ENCODE measurements at regions not wholly inside any gene's neighbourhood (a gene's known extent, or its start where the extent isn't known, plus 50 kb on each side); places are given as distances from the start of the nearest gene placed in this dataset.

DNA sequence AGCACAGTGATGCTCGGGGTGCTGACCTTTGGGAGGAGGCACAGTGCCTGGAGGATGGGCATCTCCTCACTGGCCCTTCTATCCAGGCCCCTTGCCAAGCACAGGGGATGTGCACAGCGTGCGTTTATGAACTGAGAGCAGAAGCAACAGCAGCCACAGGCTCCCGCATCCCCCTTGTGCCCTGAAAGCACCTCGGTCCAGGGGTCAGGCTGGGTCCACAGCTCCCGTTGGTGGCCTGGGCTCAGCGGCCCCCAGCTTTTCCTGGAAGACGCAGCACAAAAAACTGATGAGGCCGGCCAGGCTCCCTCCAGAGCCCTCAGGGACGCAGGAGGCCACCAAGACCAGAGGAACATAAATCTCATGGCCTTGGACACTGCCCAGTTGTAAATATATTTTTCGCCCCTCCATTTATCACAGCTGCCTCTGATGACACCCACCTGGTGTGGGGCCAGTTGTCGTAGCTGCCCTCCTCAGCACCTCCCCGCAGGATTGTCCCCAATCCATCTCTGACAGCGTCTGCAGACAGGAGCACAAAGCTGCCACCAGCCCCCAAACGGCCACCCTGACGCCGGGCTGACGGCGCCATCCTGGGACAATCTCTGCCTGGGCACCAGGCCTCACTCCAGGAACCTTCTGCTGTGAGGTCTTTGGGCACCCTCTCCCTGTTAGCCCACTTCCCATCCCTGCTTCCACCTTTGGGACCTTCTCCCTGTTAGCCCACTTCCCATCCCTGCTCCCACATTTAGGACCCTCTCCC lies 203.1 kb downstream of the BRD1 start:
- DNase-seq (ENCODE audit: low spot score): no peak

DNA sequence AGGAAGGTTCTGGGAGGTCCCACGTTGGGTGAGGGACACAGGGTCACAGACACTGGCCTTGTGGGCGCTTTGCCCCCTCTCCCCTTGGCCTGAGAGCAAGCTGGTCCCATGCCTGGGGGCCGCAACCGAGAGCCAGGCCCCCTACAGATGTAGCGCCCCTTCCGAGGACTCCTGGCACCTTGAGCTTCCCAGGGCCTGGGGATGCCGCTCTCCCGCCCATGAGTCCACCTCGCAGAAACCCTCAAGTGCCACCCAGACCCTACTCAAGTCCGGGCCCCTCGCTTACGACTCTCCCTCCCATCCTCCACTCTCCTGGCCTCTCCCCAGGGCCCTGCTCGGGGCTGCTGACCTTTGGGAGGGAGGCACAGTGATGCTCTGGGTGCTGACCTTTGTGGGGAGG lies 204.0 kb downstream of the BRD1 start:
- no peak for DNase-seq (ENCODE audit: low spot score)

DNA sequence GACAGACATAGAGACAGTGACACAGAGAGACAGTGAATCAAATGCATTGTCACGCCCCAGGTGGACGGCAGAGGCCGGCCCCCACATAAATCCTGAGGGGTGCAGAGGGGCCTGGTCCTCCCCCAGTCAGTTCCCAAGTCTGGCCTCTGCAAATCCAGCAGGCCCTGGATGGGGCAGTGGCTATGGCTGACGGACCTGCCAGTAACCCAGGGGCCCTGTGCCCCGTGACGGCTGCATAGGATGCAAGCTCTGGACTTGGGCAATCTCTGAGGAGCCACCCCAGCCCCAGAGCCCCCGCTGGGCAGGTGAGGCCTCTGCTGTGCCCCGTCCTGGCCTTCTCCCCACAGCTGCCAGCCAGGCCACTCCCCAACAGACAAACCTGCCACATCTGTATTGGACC lies 204.5 kb downstream of the BRD1 start:
- DNase-seq (ENCODE audit: low spot score): no peak

DNA sequence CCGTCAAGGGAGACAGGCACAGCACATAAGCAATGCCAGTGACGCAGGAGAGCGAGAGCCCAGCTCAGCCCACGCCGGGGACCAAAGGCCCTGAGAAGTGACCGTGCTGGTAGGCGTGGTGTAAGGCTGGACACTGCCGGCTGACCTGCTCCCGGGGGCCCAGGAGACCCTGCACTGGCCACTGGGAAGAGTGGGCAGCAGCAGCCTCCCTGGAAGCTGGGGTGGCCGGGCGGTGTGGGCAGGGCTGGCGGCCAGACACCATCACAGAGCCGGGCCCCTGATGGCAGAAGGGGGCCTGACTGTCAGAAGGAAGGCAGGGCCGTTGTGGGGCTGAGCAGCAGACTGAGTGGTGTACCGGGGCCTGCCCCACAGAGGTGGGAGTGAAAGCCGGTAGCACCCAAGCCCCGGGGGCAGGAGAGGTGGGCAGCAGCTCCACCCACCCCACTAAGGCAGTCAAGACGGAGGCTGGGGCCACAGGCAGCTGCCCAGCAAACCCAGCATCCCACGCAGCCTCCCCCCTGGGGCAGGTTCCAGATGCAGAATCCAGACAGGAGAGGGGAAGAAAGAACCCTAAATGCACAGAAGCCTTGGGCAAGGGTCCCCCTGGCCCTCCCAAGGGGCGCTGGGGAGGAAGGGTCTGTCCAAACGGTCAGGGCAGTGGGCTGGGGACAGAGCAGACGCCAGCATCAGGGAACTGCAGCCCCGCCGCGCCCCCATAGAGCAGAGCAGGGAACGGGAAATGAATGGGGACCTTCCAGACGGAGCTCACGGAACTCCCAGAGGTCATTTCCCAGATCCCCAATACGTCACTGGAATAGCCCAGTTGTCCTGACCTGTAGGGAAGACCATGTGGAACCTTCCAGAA lies 205.2 kb downstream of the BRD1 start:
- no peak for DNase-seq (ENCODE audit: low spot score)

DNA sequence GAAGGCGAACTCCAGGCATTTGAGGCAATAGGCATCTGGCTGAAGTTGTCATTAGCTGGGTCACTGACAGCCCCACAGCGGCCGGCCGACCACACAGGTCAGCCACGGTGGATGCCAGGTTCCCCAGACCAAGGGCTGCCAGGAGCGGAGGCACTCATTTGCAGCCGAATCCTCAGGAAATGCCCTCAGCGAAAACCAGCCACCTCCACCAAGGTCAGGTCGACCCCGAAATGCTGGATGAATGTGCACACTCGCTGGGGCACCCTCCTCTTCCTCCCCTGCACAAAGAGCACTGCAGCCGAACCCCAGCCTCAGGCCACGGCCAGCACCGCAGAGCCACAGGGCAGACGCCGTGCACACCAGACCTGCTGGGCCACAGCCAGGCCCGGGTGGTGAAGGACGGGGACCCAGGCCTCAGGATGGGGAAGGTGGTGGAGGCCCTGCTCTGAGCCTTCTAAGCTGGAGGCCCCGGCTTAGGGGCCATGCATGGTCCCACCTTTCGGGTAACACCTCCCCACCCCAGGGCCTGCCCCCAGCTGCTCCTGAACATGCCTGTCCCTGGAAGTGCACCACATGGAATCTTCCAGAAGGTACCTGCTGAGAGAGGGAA lies 206.0 kb downstream of the BRD1 start:
- no peak for DNase-seq (ENCODE audit: low spot score)

DNA sequence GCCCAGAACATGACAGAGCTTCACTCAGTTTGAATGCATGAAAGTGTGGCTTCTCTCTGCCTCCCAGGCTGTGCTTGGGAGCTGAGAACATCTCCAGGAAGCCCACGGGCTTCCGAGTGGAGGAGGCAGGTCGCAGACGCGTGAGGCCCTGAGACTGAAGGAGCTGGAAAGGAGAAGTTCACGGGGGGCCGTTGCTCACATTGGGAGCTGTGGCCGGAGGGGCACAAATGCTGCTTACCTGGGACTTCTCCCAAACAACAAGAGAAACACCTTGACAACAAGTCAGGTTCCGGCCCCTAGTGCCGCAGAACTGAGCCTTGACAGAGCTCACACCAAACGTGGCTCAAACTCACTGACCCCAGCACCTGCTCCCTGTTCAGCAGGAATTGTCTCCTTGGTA lies 207.0 kb downstream of the BRD1 start:
- DNase-seq (ENCODE audit: low spot score): no peak

DNA sequence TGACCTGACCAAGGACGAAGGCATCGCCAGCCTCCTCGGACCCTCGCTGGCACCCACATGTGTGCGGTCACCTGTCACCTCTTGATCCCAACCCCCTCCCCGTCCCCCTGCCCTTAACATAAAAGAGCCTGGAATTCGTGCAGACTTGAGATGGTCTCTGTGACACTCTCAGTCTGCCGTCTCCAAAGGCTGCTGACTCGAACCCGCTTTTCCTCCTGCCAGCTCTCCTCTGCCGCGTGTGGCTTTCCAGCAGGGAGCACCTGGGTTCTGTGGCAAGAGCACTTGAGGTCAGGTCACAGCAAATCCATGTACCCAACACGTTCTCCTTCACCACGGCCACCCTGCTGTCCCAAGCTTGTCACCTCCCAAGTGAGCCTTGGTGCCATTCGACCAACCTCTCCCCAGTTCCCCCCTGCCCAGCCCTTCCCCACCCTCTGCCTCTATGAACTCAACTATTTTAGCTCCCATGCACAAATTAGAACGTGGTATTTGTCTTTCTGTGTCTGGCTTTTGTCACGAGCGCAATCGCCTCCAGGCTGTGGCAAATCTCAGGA lies 207.6 kb downstream of the BRD1 start:
- DNase-seq (ENCODE audit: low spot score): peak; percentile 8

DNA sequence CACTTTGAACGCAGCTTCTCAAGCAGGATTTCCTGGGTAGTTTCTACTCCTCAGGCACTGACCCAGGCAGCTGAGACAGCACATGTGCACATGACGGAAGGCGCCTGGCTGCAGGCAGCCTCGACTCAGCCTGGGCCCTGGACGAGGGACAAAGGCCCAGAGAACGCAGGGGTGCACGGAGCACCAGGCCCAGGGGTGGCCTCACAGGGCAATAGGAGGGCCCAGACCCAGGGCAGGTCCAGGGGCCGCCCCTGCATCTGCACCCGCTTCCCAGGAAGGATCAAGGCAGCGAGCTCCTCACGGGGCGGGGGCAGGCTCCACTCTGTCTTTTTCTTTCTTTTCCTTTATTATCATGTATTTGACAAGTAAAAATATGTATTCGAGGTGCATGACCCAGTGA lies 208.4 kb downstream of the BRD1 start:
- no peak for DNase-seq (ENCODE audit: low spot score)

DNA sequence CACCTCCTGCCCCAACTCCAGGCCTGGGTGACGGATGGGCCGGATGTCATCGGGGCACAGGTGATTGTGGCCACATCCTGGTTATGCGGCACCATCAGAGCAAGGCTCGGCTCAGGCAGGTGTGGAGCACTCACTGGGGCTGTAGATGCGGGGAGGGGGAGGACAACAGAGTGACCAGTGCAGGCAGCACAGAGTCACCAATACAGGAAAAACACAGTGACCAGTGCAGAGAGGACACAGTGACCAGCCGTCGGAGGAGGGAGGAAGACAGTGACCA lies 209.1 kb downstream of the BRD1 start:
- DNase-seq (ENCODE audit: low spot score): no peak

DNA sequence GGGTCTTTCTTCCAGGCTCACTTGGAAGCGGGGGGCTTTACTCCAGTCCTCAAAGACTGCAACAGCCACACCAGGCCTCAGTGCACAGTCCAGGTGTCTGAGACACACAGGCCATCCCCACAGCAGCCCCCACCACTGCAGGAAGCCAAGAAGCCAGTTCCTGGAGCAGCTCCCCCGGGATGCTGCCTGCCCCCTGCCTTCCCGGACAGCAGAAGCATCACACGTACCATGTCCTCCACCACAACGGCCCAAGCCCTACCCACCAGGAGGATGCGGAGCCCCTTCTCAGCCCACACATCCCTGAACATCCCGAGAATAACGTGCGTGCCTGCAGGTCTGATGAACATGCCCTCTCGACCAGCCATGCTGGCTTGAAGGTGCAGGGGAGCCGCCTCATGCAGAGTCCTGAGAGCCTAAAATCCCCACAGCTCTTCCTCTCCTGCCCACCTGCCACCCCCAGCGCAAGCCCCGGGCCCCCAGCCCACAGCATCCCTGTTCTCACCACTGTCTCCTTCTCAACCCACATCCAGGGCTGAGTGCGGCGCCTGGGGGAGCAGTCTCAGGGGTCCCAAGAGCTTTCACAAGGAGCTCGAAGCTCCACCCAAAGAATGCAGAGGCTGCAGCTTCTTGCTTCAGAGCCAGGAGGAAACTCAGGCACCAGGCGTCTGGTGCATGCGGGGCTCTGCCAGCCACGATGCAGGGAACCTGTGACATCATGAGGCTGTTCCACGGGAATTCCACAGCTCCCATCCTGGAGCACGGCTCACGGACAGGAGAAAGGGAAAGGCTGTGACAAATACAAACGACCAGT lies 209.6 kb downstream of the BRD1 start:
- DNase-seq (ENCODE audit: low spot score): no peak

DNA sequence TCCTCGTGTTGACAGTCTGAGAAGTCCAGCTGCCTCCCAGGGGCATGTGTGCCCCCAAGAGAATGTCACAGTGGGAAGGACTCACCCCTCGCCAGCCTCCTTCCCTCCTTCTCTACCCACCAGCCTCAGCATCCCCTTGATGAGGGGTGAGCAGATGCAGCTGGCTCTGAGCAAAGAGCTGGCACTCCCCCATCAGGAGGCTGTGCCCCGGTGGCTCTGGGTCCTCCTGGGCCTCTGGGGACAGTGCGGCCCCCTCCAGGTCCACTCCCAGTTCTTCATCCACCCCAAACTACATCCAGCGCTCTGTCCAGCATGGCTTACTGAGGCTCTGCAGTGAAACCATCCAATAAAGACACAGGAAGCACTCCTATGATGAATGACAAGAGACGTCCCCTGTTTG lies 210.4 kb downstream of the BRD1 start:
- DNase-seq (ENCODE audit: low spot score): no peak

DNA sequence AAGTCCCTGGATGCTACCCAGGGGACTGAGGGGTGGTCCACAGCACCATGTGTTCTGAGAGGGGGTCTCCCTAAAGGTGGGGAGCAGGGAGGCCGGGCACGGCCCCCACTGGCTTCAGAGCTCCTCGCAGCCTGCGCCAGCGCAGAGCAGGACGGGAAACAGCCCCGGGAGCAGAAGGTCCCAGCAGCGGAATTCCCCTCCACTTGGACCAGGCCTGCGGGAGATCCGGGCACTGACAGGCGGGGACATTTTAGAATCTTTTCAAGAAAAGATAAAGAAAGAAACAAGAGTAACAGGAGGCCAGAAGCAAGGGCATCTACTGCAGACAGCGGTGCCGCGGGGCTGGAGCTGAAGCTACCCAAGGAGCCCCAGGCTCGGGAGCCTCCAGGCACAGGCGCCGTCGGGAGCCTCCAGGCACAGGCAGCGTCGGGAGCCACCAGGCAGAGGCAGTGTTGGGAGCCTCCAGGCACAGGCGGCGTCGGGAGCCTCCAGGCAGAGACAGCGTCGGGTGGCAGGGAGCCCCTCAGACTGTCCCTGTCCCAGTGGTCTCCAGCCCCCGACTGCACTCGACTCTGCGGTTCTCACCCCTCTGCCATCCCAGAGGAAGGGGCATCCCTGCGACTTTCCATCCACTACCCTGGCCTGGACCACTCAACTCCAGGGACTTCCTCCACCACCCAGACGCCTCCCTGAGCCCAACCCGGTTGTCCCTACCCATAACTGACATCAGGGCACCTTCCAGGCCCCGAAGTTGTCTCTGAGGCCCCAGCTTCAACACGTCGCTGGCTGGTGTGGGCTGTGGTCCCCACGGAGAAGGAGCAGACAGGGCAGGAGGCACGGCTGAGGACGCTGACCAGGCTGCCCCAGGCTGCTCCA lies 211.1 kb downstream of the BRD1 start:
- no peak for DNase-seq (ENCODE audit: low spot score)

DNA sequence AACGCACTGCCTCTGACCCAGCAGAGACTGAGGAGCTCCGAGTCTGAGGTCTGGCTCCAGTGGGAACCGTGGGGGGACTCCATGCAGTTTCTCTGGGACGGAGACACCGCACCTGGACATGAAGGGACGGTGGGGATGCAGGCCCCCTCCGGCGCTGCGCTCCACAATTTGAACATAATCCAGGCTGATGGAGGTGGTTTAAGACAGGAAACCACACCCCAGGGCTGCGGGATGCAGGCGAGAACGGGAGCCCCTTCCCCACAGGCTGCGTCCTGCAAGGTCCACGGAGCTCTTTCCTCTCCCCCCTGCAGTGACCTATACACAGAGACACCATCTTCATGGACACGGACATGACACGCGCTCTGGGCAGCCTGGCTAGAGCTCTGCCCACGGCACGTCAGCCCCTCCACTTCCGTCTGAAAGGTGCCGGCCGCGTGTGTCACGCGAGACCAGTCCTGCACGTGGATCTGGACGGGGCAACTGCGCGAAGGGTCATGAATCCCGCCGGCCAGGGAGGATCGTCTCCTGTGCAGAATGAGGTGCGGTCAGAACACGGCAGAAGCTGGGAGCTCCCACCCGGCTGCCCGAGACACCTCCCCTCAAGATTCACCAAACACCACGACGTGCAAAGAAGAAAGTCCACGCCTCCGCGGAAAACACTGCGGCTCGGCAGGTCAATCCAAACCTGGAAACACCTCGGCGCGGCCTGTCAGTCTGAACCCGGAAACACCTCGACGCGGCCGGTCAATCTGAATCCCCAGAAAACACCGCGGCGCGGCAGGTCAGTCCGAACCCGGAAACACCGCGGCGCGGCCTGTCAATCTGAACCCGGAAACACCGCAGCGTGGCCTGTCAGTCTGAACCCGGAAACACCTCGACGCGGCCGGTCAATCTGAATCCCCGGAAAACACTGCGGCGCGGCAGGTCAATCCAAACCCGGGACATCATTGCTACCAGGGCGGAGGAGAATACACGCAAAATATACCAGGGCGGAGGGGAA lies 212.4 kb downstream of the BRD1 start:
- DNase-seq (ENCODE audit: low spot score): no peak

DNA sequence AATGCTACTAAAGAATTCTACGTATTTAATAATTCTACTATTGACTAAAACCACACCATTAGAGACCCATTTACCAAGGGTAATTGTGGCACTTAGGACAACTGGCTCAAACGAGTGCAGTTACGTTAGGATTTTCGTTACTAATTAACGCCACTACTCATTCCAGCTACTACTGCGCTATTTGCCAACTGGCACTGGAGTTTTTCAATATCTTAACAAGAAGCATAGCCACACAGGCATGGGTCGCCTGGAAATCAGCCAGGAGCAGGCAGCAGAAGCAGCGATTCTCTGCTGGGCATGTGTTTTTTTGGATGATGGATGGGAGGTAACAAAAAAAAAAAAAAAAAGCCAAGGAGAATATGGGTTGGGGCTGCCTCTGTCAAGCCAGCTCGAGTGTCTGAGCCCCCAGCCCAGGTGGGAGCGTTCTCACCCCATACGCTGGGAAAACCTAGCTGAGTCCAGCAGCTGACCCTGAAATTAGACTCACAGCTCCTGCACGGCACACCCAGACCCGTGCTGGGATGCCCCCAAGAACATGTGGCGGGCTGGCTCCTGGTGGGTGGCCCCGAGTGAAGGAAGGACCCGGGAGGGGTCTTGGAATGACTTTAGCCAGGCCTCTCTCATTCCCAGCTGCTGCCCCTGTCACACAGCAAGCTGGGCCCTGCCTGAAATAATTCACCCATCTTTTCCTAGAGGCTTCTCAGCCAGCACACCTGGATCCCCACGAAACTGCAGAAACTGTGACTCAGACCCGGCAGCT lies 214.0 kb downstream of the BRD1 start:
- DNase-seq (ENCODE audit: low spot score): no peak

DNA sequence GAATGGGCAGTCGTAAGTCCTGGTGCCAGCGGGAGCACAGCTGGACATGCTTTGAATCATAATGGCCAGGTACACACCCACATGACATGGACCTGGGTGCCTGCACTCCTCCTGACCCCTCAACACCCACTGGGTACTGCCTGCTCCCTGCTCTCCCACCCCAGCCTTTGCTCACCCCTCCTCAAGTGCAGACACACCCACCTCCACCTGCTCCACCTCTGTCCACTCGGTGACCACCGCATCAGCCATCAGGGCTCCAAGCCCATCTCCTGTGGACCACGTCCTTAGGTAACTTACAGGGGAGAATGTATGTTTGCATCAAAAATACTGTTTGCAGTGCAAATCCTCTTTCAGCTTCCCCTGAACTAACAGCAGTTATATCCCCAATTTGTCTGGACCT lies 214.6 kb downstream of the BRD1 start:
- no peak for DNase-seq (ENCODE audit: low spot score)

DNA sequence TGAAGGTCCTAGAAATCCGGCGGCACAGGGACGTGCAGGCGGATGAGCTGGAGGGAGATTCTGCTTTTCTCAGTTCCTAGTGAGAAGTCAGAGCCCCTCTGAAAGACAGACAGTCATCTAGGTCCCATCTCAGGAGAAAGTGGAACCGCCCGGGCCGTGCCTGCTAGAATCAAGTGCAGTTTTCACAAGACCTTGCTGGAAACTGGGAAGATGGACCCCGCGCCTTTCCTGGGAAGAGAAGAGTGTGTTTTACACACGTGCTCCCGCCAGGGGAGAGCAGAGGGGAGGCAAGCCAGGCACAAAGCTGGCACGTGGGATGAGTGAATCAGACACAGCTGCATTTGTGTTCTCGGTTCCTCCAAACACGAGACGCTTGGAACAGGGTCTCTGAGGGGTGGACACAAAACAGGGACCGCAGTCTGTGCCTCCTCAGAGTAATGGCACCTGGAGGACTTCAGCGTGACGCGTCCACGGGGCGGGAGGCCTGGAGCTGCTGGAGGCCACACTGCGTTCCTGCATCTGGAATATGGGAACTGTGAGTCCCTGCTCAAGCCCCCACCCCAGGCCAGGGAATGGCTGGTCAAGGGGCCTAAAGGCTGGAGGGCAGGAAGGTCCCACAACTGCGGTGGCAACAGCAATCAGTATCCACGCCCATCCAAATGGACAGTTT lies 218.3 kb downstream of the BRD1 start:
- DNase-seq (ENCODE audit: low spot score): no peak

DNA sequence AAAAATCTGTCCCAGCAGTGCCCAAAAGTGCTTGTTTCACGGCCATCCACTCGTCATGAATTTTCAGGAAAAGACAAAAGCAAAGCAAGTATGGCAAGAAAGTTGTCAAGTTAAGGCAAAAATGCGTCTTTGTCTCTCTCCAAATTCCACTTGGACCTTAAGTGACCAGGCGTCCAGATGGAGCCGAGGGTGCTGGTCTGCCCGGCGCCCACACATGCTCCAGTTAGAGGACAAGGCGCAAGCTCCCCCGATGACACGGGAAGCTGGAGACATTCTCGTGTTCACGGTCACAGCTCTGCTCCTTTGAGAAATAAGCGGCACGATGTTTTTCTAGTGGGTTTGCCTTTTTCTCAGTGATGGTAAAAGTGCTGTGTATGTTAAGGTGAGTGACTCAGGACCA lies 219.0 kb downstream of the BRD1 start:
- DNase-seq (ENCODE audit: low spot score): no peak

DNA sequence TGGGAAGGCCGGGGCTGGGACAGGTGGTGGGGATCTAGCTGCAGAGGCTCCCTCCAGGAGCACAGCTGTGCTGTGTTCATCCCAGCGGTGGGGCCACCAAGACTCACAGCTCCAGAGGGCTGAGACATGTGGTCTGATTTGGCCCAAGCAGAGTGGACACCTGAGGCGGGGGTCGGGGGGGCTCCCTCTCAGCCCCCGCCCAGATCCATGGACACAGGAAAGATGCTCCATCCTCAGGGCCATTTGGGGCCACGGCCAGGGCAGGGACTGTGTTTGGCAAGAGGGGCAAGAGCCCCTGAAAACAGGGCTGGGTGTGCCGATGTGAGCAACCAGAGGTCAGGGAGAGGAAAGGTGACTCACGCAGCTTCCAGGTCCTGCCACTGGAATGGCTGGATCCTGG lies 219.4 kb downstream of the BRD1 start:
- no peak for DNase-seq (ENCODE audit: low spot score)

All from umbilical cord (tissue), 1 donor.